Esophagus (tissue), 2 donors: ENCODE measurements at regions not wholly inside any gene's neighbourhood (a gene's known extent, or its start where the extent isn't known, plus 50 kb on each side); places are given as distances from the start of the nearest gene placed in this dataset.

Experiments used
- H3K27ac ChIP-seq, 2 donors: one replicate each; pipeline ENCODE4 v1.5.1; 2013; ENCODE audit warnings: low read depth in 2 of 2, mild to moderate bottlenecking in 2 of 2, inconsistent platforms in 1 of 2, low read length in 1 of 2, moderate library complexity in 1 of 2
- H3K27me3 ChIP-seq, 2 donors: one replicate each; pipeline ENCODE4 v1.6.1; 2013; ENCODE audit warnings: low read length in 2 of 2, control low read depth in 1 of 2, mild to moderate bottlenecking in 1 of 2; ENCODE audit not compliant: insufficient read depth in 2 of 2, control insufficient read depth in 1 of 2
- H3K36me3 ChIP-seq, 2 donors: one replicate each; pipeline ENCODE4 v1.6.1; 2013; ENCODE audit warnings: low read length in 1 of 2; ENCODE audit not compliant: control insufficient read depth in 2 of 2, insufficient read depth in 2 of 2
- H3K4me1 ChIP-seq, 2 donors: one replicate each; pipeline ENCODE4 v1.6.1; 2013; ENCODE audit warnings: low read length in 1 of 2; ENCODE audit not compliant: control insufficient read depth in 2 of 2, insufficient read depth in 2 of 2
- H3K4me3 ChIP-seq, 2 donors: one replicate each; pipeline ENCODE4 v1.5.1; 2013; ENCODE audit warnings: low read length in 2 of 2, mild to moderate bottlenecking in 2 of 2, low read depth in 1 of 2, moderate library complexity in 1 of 2
- H3K9me3 ChIP-seq, 2 donors: one replicate each; pipeline ENCODE4 v1.6.1; 2013; ENCODE audit warnings: mild to moderate bottlenecking in 2 of 2, low read depth in 1 of 2, low read length in 1 of 2, moderate library complexity in 1 of 2; ENCODE audit not compliant: control insufficient read depth in 2 of 2, insufficient read depth in 1 of 2
- WGBS, 2 donors: extraction: QIAGEN DNeasy Blood & Tissue Kit; methylation state at CpG; one replicate each; pipeline ENCODE4 v1.1.7; 2013; 5-methylcytosine and 5-hydroxymethylcytosine counted together
- donor health status: healthy with polysubstance abuse.
- donor health status: Bipolar disorder and iron deficiency.

DNA sequence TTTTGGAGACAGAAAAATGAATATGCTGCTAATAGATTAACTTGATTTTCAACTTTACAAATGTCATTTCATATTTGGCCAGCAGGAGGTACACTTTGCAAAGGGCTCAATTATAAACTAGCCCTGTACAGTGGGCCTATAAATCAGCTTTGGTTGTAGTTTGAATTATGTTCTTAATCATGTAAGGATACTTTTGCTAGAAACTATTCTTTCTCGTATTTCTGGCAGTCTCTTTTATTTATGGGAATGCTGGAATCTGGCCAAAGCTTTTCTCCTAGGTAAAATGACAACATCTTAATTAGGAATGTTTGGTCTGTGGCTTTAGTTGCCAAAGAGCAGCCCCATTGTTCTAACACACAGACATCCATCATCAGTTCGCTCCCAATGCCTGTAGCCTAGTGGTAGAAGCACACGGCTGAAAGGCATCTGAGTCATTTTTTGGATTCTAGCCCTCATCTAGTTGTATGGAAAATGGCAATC, 1322.3 kb upstream of the SEL1L start:
- Histone ChIP-seq H3K4me3 (no peak overlapping the region), H3K36me3 (no peaks in the 10 kb centered on the region), H3K27me3 (no peaks in the 10 kb centered on the region), H3K4me1 (peaks cover 0 to 3% of the 10 kb centered on the region in 2 donors), H3K9me3 (no peaks in the 10 kb centered on the region), H3K27ac (no peak overlapping the region)
- WGBS, 2 donors = 20 to 24% methylated on average over 3 of the region's 3 CpGs

DNA sequence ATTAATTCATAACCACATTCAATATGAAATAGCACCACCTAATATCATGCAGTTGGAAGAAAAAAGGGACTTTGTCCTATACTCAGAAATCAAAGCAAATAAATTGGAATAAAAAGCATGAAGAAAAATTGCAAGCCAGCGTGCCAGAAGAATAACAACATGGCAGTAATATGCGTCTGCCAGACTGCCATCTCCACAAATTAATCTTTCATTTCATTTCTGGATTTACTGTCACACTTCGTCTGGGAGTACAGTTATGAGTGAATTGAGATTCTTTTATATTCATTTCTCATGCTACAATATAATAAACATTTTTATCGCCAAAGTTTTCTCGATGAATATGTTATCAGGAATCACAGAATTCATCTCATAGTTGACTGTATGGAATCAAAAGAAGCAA, 1327.7 kb upstream of the SEL1L start:
- Histone ChIP-seq H3K27me3 (no peaks in the 10 kb centered on the region), H3K36me3 (no peaks in the 10 kb centered on the region)
- WGBS, 2 donors = 87 to 91% methylated on average over 5 of the region's 5 CpGs

DNA sequence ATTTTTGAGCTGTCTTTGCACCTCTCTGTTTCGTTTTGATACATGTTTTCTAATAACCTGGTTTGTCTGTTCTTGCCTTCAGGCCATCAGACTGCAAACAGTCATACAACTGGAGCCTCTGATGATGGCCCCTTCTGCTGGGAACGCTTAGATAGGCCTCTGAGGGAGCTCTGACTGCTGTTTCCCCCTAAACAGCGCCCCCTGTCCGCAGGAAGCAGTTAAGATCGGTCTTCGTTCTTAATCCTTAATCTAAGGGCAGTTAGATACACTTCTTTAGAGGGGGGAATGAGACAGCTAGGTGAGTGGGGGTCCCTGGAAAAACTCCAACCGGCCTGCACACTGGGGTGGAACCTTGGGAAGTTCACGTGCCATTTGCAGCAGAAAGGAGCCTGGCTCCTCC, 1338.8 kb upstream of the SEL1L start:
- no peak overlapping the region for H3K4me3 ChIP-seq
- peaks cover 0 to 2% of the 10 kb centered on the region in 2 donors for H3K9me3 ChIP-seq
- no peak overlapping the region for H3K27ac ChIP-seq
- H3K4me1 ChIP-seq = peaks cover 0 to 4% of the 10 kb centered on the region in 2 donors
- WGBS, 2 donors = 54 to 60% methylated on average over 8 of the region's 8 CpGs
- no peaks in the 10 kb centered on the region for H3K27me3 ChIP-seq
- no peaks in the 10 kb centered on the region for H3K36me3 ChIP-seq

More for the DNA sequence above, 1327.7 kb upstream of the SEL1L start:
- Histone ChIP-seq H3K4me3 (no peak overlapping the region), H3K9me3 (no peaks in the 10 kb centered on the region), H3K27ac (no peak overlapping the region), H3K4me1 (no peaks in the 10 kb centered on the region)

DNA sequence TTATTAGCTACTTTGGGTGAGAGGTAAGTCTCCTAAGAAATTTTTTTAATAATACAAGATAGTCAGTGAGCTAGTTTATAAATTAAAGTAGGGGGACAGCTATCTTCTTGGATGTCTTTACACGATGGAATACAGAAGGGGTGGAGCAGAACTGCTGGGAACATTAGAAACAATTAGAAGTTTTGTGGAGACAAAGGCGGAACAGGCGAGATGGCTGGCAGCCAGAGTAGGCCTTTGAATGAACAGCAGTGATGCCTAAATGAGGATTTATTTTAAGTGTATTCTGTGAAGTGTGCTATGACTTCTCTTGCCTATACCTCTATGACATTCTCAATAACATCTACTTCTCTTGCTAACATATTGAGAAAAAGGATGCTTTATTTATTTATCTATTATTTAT, 1345.3 kb upstream of the SEL1L start:
- Histone ChIP-seq H3K27me3 (no peaks in the 10 kb centered on the region), H3K36me3 (no peaks in the 10 kb centered on the region), H3K4me1 (peaks cover 0 to 4% of the 10 kb centered on the region in 2 donors), H3K4me3 (no peak overlapping the region), H3K27ac (no peak overlapping the region), H3K9me3 (peaks cover 0 to 2% of the 10 kb centered on the region in 2 donors)
- 49 to 64% methylated on average over 3 of the region's 3 CpGs for WGBS, 2 donors

DNA sequence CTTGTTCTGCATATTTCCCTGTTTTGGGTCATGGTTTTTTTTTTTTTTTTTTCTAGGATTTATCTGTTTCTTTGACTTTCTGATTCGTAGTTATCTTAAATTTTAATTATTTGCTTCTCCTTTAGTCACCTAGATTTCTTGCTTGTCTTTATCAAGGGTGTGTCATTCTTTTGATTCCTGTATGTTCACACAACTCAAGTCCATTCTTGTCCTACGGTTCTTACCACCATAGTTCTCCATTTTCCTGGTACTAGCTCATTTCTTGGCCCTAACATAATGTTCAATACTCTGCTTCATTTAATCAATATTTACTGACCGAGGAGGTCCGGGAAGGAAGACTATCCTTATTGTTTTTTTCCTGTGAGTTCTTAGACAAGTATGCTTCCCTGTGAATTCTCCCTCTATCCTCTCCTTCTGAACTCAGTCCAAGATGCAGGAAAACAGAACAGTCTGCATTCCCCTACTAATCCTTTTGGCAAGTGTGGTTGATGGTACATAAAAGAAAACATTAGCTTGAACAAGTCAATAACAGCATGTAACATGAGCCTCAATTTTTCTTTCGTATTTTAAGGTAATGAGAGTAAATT, 1346.4 kb upstream of the SEL1L start:
- no peaks in the 10 kb centered on the region for H3K36me3 ChIP-seq
- peaks cover 0 to 4% of the 10 kb centered on the region in 2 donors for H3K4me1 ChIP-seq
- no peak overlapping the region for H3K4me3 ChIP-seq
- H3K27me3 ChIP-seq = no peaks in the 10 kb centered on the region
- no peak overlapping the region for H3K27ac ChIP-seq
- peaks cover 0 to 2% of the 10 kb centered on the region in 2 donors for H3K9me3 ChIP-seq
- 31 to 50% methylated on average over 5 of the region's 5 CpGs for WGBS, 2 donors

DNA sequence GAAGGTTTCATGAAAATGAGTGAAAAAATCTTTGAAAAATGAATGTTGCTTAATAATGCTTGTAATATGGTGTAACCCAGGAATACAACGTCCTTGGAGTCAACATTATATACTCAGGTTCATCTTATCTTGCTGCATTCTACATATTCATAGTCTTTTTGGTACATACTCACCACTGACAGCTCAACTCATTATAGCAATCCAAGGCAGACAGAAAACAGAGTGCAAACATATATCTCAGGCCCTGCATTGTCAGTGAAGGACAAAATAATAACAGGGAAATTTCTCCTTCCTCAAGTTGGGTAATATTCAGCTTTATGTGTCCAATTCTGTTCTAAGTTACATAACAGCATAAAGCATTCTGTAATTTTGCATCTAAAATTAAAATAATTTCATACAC, 1353.0 kb upstream of the SEL1L start:
- no peaks in the 10 kb centered on the region for H3K36me3 ChIP-seq
- no peaks in the 10 kb centered on the region for H3K9me3 ChIP-seq
- no peaks in the 10 kb centered on the region for H3K4me1 ChIP-seq
- H3K27ac ChIP-seq = no peak overlapping the region
- WGBS, 2 donors = 67 to 82% methylated on average over 1 of the region's 1 CpG
- H3K27me3 ChIP-seq = no peaks in the 10 kb centered on the region
- no peak overlapping the region for H3K4me3 ChIP-seq

DNA sequence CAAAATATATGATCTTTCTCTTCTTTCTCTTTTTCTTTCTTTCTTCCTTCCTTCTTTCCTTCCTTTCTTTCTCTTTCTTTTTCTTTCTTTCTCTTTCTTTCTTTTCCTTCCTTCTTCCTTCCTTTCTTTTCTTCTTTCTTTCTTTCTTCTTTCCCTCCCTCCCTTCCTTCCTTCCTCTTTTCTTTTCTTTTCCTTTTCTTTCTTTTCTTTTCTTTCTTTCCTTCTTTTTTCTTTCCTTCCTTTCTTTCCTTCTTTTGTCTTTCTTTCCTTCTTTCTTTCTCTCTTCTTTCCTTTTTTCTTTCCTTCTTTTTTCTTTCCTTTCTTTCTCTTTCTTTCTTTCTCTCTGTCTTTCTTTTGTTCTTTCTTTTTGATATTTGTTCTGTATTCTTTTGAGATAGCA, 1356.0 kb upstream of the SEL1L start:
- Histone ChIP-seq H3K27ac (no peak overlapping the region), H3K36me3 (no peaks in the 10 kb centered on the region), H3K9me3 (no peaks in the 10 kb centered on the region), H3K27me3 (no peaks in the 10 kb centered on the region), H3K4me3 (no peak overlapping the region), H3K4me1 (no peaks in the 10 kb centered on the region)

DNA sequence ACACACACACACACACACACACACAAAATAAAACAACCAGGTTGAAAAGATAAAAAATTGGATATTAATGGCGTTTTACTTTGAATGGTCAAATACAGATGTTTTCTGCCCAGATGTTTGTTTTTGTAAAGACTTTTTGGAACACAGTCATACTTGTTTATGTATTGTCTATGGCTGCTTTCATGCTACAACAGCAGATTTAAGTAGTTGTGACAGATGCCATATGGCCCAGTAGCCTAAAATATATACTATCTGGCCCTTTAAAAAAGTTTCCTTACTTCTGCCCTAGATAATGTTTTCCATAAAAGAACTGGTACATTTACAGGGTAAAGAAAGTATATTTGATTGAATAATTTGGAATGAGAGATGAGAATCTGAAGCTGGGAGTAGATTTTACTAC, 1362.8 kb upstream of the SEL1L start:
- WGBS, 2 donors = 80 to 86% methylated on average over 1 of the region's 1 CpG
- Histone ChIP-seq H3K27me3 (no peaks in the 10 kb centered on the region), H3K27ac (no peak overlapping the region), H3K4me3 (no peak overlapping the region), H3K9me3 (no peaks in the 10 kb centered on the region), H3K4me1 (no peaks in the 10 kb centered on the region), H3K36me3 (no peaks in the 10 kb centered on the region)

DNA sequence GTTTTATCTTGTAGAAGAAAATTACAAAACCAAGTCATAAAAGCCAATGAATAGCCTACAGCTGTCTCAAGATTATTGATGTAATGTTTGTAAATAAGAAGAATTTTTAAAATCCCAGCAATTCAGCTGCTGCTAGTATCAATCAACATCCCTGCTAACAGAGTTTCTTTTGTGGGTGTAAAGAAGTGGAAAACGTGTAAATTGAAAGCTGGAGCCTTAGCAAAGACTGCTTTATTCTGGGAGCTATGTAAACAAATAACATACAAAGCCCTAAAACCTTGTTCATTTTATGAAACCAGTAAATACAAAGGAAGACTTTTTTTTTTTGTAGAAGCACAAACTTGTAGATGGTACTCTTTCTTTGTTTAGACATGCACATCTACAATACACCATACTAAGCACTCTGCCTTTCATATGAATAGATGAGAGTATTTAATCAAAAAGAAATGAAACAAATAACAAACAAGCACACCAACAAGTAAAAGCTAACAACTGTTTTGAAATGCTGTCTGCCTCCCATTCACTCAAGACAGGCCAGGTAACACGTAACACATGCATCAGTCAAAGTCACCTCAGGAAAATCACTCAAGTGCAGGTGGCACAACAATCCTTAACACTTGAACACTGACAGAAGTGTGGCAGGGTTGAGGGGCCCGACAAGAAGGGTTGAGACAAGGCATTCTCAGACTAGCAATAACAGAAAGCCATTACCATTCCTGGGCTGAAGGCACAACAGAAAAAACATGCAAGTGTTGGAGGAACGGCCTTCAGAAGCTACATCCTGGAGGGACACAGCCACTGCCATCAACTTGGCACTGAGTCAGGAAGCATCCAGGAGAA, 1364.0 kb upstream of the SEL1L start:
- 54 to 57% methylated on average over 4 of the region's 4 CpGs for WGBS, 2 donors
- Histone ChIP-seq H3K27ac (no peak overlapping the region), H3K4me1 (no peaks in the 10 kb centered on the region), H3K36me3 (no peaks in the 10 kb centered on the region), H3K9me3 (no peaks in the 10 kb centered on the region), H3K27me3 (no peaks in the 10 kb centered on the region), H3K4me3 (no peak overlapping the region)

DNA sequence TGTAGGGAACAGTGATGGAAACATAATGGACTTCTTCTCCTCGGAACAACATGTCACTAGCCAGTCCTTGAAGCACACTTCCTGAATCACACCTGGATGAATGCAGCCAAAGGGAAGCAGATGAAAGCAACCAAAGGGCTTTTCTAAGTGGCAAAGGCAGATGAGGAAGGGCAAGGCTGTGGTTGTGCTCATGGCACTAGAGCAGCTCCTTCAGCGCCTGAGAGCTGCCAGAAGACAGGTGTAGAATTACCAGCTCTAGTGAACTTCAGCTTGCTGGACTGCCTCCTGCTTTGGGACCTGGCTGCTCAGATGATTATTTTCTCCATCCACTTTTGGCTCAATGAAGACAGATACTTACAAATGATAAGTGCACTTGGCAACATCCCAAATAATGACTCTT, 1372.1 kb upstream of the SEL1L start:
- Histone ChIP-seq H3K27me3 (no peaks in the 10 kb centered on the region), H3K36me3 (no peaks in the 10 kb centered on the region), H3K27ac (no peak overlapping the region), H3K9me3 (no peaks in the 10 kb centered on the region), H3K4me1 (no peaks in the 10 kb centered on the region), H3K4me3 (no peak overlapping the region)
- WGBS, 2 donors = 79 to 86% methylated on average over 2 of the region's 2 CpGs
